ENCODE measurements at regions not wholly inside any gene's neighbourhood (a gene's known extent, or its start where the extent isn't known, plus 50 kb on each side); places are given as distances from the start of the nearest gene placed in this dataset.

GRCh38 chr1:182217967-182218366, 156.5 kb upstream of the ZNF648 start:
- Histone ChIP-seq H3K27ac (no peak overlapping the region), H3K36me3 (no peaks in the 10 kb centered on the region), H3K27me3 (no peaks in the 10 kb centered on the region), H3K4me1 (no peaks in the 10 kb centered on the region), H3K9me3 (no peaks in the 10 kb centered on the region), H3K4me3 (no peak overlapping the region)
- intact Hi-C loops (cut with DNase I) = no loop called here
- DNase-seq = no peak
- ATAC-seq = no peak
- TF ChIP-seq CTCF (IDR thresholded peaks at IDR 0.05) = no peak
- WGBS, 2 donors = 72 to 98% methylated on average over 2 of the region's 2 CpGs
- peak; percentile 83 for FAIRE-seq

- WGBS, 2 donors = 95 to 97% methylated on average over 3 of the region's 3 CpGs
- H3K27me3 ChIP-seq = no peaks in the 10 kb centered on the region
- H3K4me3 ChIP-seq = no peak overlapping the region
- no peaks in the 10 kb centered on the region for H3K4me1 ChIP-seq
- no peaks in the 10 kb centered on the region for H3K36me3 ChIP-seq
- H3K9me3 ChIP-seq = no peaks in the 10 kb centered on the region
- TF ChIP-seq CTCF (IDR thresholded peaks at IDR 0.05) = no peak
- FAIRE-seq = no peak
- no peak overlapping the region for H3K27ac ChIP-seq
- DNase-seq = no peak
- ATAC-seq = no peak
- intact Hi-C loops (cut with DNase I) = no loop called here
Measured at GRCh38 chr1:182217071-182217470, 155.6 kb upstream of the ZNF648 start.

DNA sequence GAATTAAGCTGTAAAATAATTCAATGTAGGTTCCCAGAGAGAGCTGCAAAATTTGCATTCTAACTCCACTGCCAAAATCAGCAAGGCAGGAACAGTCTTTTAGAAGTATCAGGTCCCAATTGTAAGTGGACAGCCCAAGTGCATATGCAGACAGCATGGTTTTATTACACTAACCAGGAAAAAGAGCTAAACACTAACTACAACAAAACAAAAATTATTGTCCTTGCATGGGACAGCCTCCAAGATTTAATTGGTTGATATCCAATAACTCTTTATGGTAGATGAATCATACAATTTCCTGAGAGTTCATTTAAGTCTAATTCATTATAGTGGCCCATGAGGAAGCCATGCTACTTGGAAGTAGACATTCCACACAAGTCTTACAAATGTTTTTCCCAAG, 154.3 kb upstream of the ZNF648 start:
- no peak for FAIRE-seq
- no peak for DNase-seq
- ATAC-seq = no peak
- TF ChIP-seq CTCF (IDR thresholded peaks at IDR 0.05) = no peak
- no peak overlapping the region for H3K4me3 ChIP-seq
- H3K27ac ChIP-seq = no peak overlapping the region
- H3K9me3 ChIP-seq = no peaks in the 10 kb centered on the region
- intact Hi-C loops (cut with DNase I) = no loop called here
- H3K36me3 ChIP-seq = no peaks in the 10 kb centered on the region
- H3K4me1 ChIP-seq = no peaks in the 10 kb centered on the region
- H3K27me3 ChIP-seq = no peaks in the 10 kb centered on the region

DNA sequence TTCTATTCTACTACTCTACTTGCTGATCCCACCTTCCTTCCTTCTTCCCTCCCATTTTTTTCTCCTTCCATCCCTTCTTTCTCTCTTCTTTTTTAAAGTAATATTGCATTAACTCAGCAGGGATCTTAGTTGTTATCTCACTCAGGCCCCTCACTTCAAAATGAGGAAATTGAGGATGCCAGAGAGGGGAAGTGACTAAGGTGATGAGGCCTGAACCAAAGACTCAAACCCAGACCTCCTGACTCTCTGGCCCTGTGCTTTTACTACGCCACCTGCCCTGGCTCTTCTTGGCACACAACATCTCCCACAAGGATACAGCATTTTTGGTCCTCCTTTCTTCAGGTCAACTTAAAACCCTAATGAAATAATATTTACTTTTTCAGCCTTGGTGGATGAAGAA, 151.7 kb upstream of the ZNF648 start:
- FAIRE-seq = no peak
- intact Hi-C loops (cut with DNase I) = no loop called here
- no peak for DNase-seq
- Histone ChIP-seq H3K36me3 (no peaks in the 10 kb centered on the region), H3K27me3 (no peaks in the 10 kb centered on the region), H3K4me3 (no peak overlapping the region), H3K4me1 (no peaks in the 10 kb centered on the region), H3K27ac (no peak overlapping the region), H3K9me3 (no peaks in the 10 kb centered on the region)
- TF ChIP-seq CTCF (IDR thresholded peaks at IDR 0.05) = no peak
- WGBS, 2 donors = 92% methylated on average over 1 of the region's 1 CpG
- no peak for ATAC-seq

- ATAC-seq (no peak), DNase-seq (no peak), FAIRE-seq (no peak)
- Histone ChIP-seq H3K9me3 (no peaks in the 10 kb centered on the region), H3K4me3 (no peak overlapping the region), H3K4me1 (no peaks in the 10 kb centered on the region), H3K27ac (no peak overlapping the region), H3K36me3 (no peaks in the 10 kb centered on the region), H3K27me3 (no peaks in the 10 kb centered on the region)
- intact Hi-C loops (cut with DNase I) = no loop called here
- TF ChIP-seq CTCF (IDR thresholded peaks at IDR 0.05) = no peak
Measured at GRCh38 chr1:182211386-182211785, 149.9 kb upstream of the ZNF648 start.
